HCT116 (cell line): ENCODE measurements at regions not wholly inside any gene's neighbourhood (a gene's known extent, or its start where the extent isn't known, plus 50 kb on each side); places are given as distances from the start of the nearest gene placed in this dataset.

Experiments used
- ATAC-seq: fragments of 200-7000 bp; cut with Tn5 transposase; 2 replicates; pipeline ENCODE4 v1.9.1; 2020; ENCODE audit warnings: mild to moderate bottlenecking, moderate library complexity
- BruUV-seq: library from RNA; stranded (reverse); fragments of 400-500 nt; replicated peaks from 2 replicates; lab custom pipeline; 2021; lab: Mats Ljungman, UMichigan
- CTCF ChIA-PET: fragments of 300-600 bp; sonication (Branson Sonifier 250); formaldehyde crosslinking; loops from one replicate; lab custom pipeline; 2021; ENCODE audit warnings: antibody characterized with exemption; lab: Charles Lee
- POLR2A ChIA-PET: fragments of 300-600, 350-600 bp; sonication (Branson Sonifier 250); formaldehyde crosslinking; loops from one replicate; lab custom pipeline; 2021; ENCODE audit warnings: antibody characterized with exemption; lab: Charles Lee
- RAD21 ChIA-PET, 2 experiments: fragments of 300-600 bp; sonication (Branson Sonifier 250); formaldehyde crosslinking; loops; one replicate each; lab custom pipeline; 2023; ENCODE audit warnings: low total read pairs in 2 of 2; ENCODE audit not compliant: uncharacterized antibody in 2 of 2, unreplicated experiment in 2 of 2, low non-redundant PET in 1 of 2; lab: Charles Lee
- DNase-seq: peaks from one replicate; pipeline ENCODE4 v3.0.0-alpha.2; 2010; ENCODE audit warnings: low read depth, low spot score
- H2AFZ ChIP-seq: fragments of 200-600 bp; shearing (Covaris generic), sonication (generic); 2 replicates; pipeline ENCODE4 v1.6.1; 2017; ENCODE audit warnings: low read depth, mixed run types, mixed read lengths, antibody characterized with exemption, low read length; ENCODE audit not compliant: poor library complexity, severe bottlenecking
- H3K27ac ChIP-seq: 2 replicates; pipeline ENCODE4 v1.5.1; 2012; ENCODE audit warnings: low read depth, low read length
- H3K27me3 ChIP-seq: fragments of 200-600 bp; sonication (generic); 2 replicates; pipeline ENCODE4 v1.6.1; 2016; ENCODE audit warnings: mixed run types, low read length, mixed read lengths; ENCODE audit not compliant: insufficient read depth
- H3K36me3 ChIP-seq, 2 experiments: fragments of 200-500 bp in 1 of 2; fragments of 200-600 bp in 1 of 2; sonication (Bioruptor generic) in 1 of 2; sonication (generic) in 1 of 2; 2 replicates each; pipeline versions ENCODE4 v1.5.1 to v1.6.1; 2014 to 2016; ENCODE audit warnings: low read length in 2 of 2, inconsistent platforms in 1 of 2, mixed read lengths in 1 of 2, mixed run types in 1 of 2; ENCODE audit not compliant: insufficient read depth in 2 of 2, control insufficient read depth in 1 of 2
- H3K4me1 ChIP-seq, 2 experiments: fragments of 200-600 bp in 1 of 2; sonication (generic) in 1 of 2; 2 replicates each; pipeline versions ENCODE4 v1.5.1 to v1.6.1; 2012 to 2017; ENCODE audit warnings: low read length in 2 of 2, inconsistent platforms in 1 of 2, mild to moderate bottlenecking in 1 of 2, mixed read lengths in 1 of 2, mixed run types in 1 of 2, moderate library complexity in 1 of 2; ENCODE audit not compliant: insufficient read depth in 2 of 2, control insufficient read depth in 1 of 2
- H3K4me2 ChIP-seq: fragments of 200-600 bp; sonication (generic); 2 replicates; pipeline ENCODE4 v1.6.1; 2017; ENCODE audit warnings: mixed run types, low read length, mixed read lengths
- H3K4me3 ChIP-seq, 2 experiments: fragments of 200-600 bp in 1 of 2; sonication (generic) in 1 of 2; replicated peaks in 1 of 2; 2 replicates each; pipeline ENCODE4 v1.5.1; 2011 to 2016; ENCODE audit warnings: low read length in 2 of 2, control low read depth in 1 of 2, low read depth in 1 of 2, mild to moderate bottlenecking in 1 of 2, mixed read lengths in 1 of 2, mixed run types in 1 of 2
- H3K79me2 ChIP-seq: fragments of 200-600 bp; sonication (generic); 2 replicates; pipeline ENCODE4 v1.6.1; 2017; ENCODE audit warnings: mild to moderate bottlenecking, mixed run types, low read length, moderate library complexity, mixed read lengths; ENCODE audit not compliant: insufficient read depth
- H3K9ac ChIP-seq: fragments of 200-600 bp; sonication (generic); 2 replicates; pipeline ENCODE4 v1.6.1; 2016; ENCODE audit warnings: low read length, mixed read lengths
- H3K9me2 ChIP-seq: fragments of 200-600 bp; sonication (generic), shearing (Covaris generic); 2 replicates; pipeline ENCODE4 v1.6.1; 2017; ENCODE audit warnings: mixed run types, mild to moderate bottlenecking, moderate library complexity; ENCODE audit not compliant: insufficient read depth
- H3K9me3 ChIP-seq, 2 experiments: fragments of 200-500 bp in 1 of 2; fragments of 200-600 bp in 1 of 2; sonication (Bioruptor generic) in 1 of 2; sonication (generic) in 1 of 2; 2 replicates each; pipeline ENCODE4 v1.6.1; 2014 to 2017; ENCODE audit warnings: low read length in 2 of 2, mixed read lengths in 2 of 2, inconsistent platforms in 1 of 2, low read depth in 1 of 2, mild to moderate bottlenecking in 1 of 2, mixed run types in 1 of 2, moderate library complexity in 1 of 2; ENCODE audit not compliant: control insufficient read depth in 1 of 2, insufficient read depth in 1 of 2
- H4K20me1 ChIP-seq: fragments of 200-600 bp; sonication (generic), shearing (Covaris generic); 2 replicates; pipeline ENCODE4 v1.6.1; 2017; ENCODE audit warnings: mixed run types, mild to moderate bottlenecking, moderate library complexity; ENCODE audit not compliant: insufficient read depth
- CBX3 ChIP-seq: IDR thresholded peaks from 2 replicates; pipeline ENCODE4 v1.6.1; 2012; ENCODE audit warnings: low read depth
- CEBPB ChIP-seq: IDR thresholded peaks from 2 replicates; pipeline ENCODE4 v1.6.1; 2012; ENCODE audit warnings: low read depth
- EGR1 ChIP-seq: IDR thresholded peaks from 2 replicates; pipeline ENCODE4 v1.6.1; 2012; ENCODE audit warnings: low read depth
- ELF1 ChIP-seq: IDR thresholded peaks from 2 replicates; pipeline ENCODE4 v1.6.1; 2012; ENCODE audit warnings: low read depth, borderline replicate concordance
- EZH2phosphoT487 ChIP-seq: fragments of 200-600 bp; IDR thresholded peaks from 2 replicates; pipeline ENCODE4 v1.6.1; 2018; ENCODE audit warnings: antibody characterized with exemption, borderline replicate concordance
- FOSL1 ChIP-seq: IDR thresholded peaks from 2 replicates; pipeline ENCODE4 v1.6.1; 2012; ENCODE audit warnings: low read depth
- RAD21 ChIP-seq: IDR thresholded peaks from 2 replicates; pipeline ENCODE4 v1.6.1; 2012; ENCODE audit warnings: low read depth, mild to moderate bottlenecking
- SIN3A ChIP-seq: IDR thresholded peaks from 2 replicates; pipeline ENCODE4 v1.6.1; 2012; ENCODE audit warnings: low read depth
- TCF7L2 ChIP-seq: IDR thresholded peaks from 2 replicates; pipeline ENCODE4 v1.7.0; 2011; ENCODE audit warnings: borderline replicate concordance, inconsistent platforms; ENCODE audit not compliant: insufficient read depth, insufficient read length; ENCODE audit errors: extremely low read depth
- YY1 ChIP-seq: IDR thresholded peaks from 2 replicates; pipeline ENCODE4 v1.6.1; 2011; ENCODE audit warnings: low read length, low read depth, moderate library complexity, mild to moderate bottlenecking; ENCODE audit not compliant: insufficient replicate concordance; ENCODE audit errors: extremely low read depth
- ZFX ChIP-seq: fragments of 450-650 bp; IDR thresholded peaks from 2 replicates; pipeline ENCODE4 v1.6.1; 2017
- ZNF274 ChIP-seq: fragments of 200-500 bp; sonication (Bioruptor generic); IDR thresholded peaks from 2 replicates; pipeline ENCODE4 v1.6.1; 2014; ENCODE audit warnings: mild to moderate bottlenecking, low read depth, low read length, inconsistent platforms
- intact Hi-C: fragments of 100-400 bp; cut with micrococcal nuclease; formaldehyde crosslinking; loops from 2 replicates; pipeline ENCODE4 v1.10.0; 2022
- TF ChIP-seq, protein P1 (sequence below): IDR thresholded peaks from 2 replicates; pipeline ENCODE4 v1.6.1; 2011; ENCODE audit warnings: mild to moderate bottlenecking, low read length, moderate library complexity; ENCODE audit not compliant: insufficient replicate concordance; ENCODE audit errors: extremely low read depth
- TF ChIP-seq, protein P2 (sequence below): IDR thresholded peaks from 2 replicates; pipeline ENCODE4 v1.6.1; 2012; ENCODE audit warnings: low read depth
- TF ChIP-seq, protein P3 (sequence below): IDR thresholded peaks from 2 replicates; pipeline ENCODE4 v1.6.1; 2012

DNA sequence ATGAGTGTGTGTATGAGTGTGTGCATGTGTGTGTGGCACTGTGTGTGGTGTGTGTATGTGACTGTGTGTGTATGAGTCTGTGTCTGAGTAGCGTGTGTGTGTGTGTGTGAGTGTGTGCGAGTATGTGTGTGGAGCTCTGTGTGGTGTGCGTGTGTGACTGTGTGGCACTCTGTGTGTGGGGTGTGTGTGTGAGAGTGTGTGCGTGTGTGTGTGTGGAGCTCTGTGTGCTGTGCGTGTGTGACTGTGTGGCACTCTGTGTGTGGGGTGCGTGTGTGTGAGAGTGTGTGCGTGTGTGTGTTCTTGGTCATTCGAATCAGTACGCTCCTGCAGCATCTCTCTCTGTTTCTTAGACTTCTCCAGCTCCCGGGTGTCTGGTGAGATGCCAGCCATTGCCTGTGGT lies 76.9 kb upstream of the TMEM132C start:
- TF ChIP-seq TCF7L2 = no peak
- TF ChIP-seq SIN3A = no peak
- TF ChIP-seq, protein P1, sequence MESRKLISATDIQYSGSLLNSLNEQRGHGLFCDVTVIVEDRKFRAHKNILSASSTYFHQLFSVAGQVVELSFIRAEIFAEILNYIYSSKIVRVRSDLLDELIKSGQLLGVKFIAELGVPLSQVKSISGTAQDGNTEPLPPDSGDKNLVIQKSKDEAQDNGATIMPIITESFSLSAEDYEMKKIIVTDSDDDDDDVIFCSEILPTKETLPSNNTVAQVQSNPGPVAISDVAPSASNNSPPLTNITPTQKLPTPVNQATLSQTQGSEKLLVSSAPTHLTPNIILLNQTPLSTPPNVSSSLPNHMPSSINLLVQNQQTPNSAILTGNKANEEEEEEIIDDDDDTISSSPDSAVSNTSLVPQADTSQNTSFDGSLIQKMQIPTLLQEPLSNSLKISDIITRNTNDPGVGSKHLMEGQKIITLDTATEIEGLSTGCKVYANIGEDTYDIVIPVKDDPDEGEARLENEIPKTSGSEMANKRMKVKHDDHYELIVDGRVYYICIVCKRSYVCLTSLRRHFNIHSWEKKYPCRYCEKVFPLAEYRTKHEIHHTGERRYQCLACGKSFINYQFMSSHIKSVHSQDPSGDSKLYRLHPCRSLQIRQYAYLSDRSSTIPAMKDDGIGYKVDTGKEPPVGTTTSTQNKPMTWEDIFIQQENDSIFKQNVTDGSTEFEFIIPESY = no peak
- TF ChIP-seq EZH2phosphoT487 = no peak
- TF ChIP-seq ZNF274 = no peak
- TF ChIP-seq ELF1 = no peak
- no peak for TF ChIP-seq YY1
- no peak for TF ChIP-seq CBX3
- TF ChIP-seq ZFX = no peak
- TF ChIP-seq FOSL1 = no peak
- TF ChIP-seq, protein P2, sequence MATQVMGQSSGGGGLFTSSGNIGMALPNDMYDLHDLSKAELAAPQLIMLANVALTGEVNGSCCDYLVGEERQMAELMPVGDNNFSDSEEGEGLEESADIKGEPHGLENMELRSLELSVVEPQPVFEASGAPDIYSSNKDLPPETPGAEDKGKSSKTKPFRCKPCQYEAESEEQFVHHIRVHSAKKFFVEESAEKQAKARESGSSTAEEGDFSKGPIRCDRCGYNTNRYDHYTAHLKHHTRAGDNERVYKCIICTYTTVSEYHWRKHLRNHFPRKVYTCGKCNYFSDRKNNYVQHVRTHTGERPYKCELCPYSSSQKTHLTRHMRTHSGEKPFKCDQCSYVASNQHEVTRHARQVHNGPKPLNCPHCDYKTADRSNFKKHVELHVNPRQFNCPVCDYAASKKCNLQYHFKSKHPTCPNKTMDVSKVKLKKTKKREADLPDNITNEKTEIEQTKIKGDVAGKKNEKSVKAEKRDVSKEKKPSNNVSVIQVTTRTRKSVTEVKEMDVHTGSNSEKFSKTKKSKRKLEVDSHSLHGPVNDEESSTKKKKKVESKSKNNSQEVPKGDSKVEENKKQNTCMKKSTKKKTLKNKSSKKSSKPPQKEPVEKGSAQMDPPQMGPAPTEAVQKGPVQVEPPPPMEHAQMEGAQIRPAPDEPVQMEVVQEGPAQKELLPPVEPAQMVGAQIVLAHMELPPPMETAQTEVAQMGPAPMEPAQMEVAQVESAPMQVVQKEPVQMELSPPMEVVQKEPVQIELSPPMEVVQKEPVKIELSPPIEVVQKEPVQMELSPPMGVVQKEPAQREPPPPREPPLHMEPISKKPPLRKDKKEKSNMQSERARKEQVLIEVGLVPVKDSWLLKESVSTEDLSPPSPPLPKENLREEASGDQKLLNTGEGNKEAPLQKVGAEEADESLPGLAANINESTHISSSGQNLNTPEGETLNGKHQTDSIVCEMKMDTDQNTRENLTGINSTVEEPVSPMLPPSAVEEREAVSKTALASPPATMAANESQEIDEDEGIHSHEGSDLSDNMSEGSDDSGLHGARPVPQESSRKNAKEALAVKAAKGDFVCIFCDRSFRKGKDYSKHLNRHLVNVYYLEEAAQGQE = no peak
- no peak for TF ChIP-seq RAD21
- no peak for TF ChIP-seq CEBPB
- TF ChIP-seq EGR1 = no peak
- TF ChIP-seq, protein P3, sequence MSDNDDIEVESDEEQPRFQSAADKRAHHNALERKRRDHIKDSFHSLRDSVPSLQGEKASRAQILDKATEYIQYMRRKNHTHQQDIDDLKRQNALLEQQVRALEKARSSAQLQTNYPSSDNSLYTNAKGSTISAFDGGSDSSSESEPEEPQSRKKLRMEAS = no peak
- H3K4me2 ChIP-seq = no peak overlapping the region
- H2AFZ ChIP-seq = no peak overlapping the region
- intact Hi-C loops = no loop called here
- H4K20me1 ChIP-seq = no peaks in the 10 kb centered on the region
- no peaks in the 10 kb centered on the region for H3K79me2 ChIP-seq
- no TSS peak for BruUV-seq
- H3K36me3 ChIP-seq = no peaks in the 10 kb centered on the region
- H3K27ac ChIP-seq = no peak overlapping the region
- H3K9me3 ChIP-seq = peaks cover 9 to 26% of the 10 kb centered on the region in 2 experiments; a peak in 2 of 4 replicates
- POLR2A ChIA-PET = no interaction called here
- RAD21 ChIA-PET = no interaction called here
- no peaks in the 10 kb centered on the region for H3K9me2 ChIP-seq
- H3K4me1 ChIP-seq = no peaks in the 10 kb centered on the region
- ATAC-seq = no peak
- H3K27me3 ChIP-seq = no peaks in the 10 kb centered on the region
- no peak for DNase-seq
- H3K4me3 ChIP-seq = no peak overlapping the region
- H3K9ac ChIP-seq = no peak overlapping the region
- CTCF ChIA-PET = no interaction called here
